M059J (cell line): ENCODE measurements at regions not wholly inside any gene's neighbourhood (a gene's known extent, or its start where the extent isn't known, plus 50 kb on each side); places are given as distances from the start of the nearest gene placed in this dataset.

ENCODE experiments used
- DNase-seq: peaks from one replicate; pipeline ENCODE4 v3.0.0-alpha.2; 2012; ENCODE audit warnings: low read depth

GRCh38 chr4:14835708-14836425 is 166.4 kb upstream of the CPEB2 start:
- DNase-seq: no peak

- DNase-seq: no peak
These were observed 164.4 kb upstream of the CPEB2 start for GRCh38 chr4:14837860-14838259.

GRCh38 chr4:14841801-14842768 is 160.2 kb upstream of the CPEB2 start:
- peak; percentile 31 for DNase-seq

DNA sequence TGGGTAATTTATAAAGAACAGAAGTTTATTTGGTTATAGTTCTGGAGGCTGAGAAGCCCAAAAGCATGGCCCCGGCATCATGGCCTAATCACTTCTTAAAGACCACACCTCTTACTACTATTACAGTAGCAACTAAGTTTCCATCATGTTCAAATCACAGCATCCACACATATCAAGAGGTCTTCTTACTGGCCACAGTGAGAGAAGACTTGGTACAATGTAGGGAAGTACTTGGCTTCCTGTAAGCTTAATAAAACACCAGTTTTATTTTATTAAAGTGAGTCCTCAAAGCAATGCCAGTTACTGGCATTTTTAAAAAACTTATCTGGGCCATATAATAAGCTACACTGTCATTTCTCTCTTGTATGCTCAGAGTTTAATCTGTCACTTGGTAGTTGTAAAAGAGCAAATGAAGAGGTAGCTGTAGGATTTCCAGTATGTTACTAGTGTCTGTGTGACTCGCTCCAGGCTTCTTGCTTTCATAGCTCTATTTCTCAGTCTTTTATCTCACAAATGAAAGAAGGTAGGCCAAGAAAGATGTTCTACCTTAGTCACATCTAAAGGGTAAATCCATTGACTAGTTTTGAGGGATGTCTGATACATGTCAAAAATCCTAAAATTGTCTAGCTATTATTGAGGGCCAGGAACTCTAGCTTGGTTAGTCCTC is 159.2 kb upstream of the CPEB2 start:
- DNase-seq: no peak

DNA sequence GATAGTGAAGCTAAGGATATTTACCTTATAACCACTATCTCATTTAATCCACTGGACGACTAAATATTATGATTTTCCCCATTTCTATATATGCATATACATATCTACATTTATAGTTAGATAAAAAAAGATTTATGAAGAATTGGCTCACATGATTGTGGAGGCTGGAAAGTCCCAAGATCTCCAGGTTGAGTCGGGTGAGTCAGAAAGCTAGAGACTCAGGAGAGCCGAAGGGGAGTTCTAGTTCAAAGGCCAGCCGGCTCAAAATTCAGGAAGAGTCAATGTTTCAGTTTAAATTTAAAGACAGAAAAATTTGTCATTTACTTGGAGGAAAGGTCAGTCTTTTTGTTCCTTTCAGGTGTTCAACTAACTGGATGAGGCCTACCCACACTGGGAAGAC is 158.2 kb upstream of the CPEB2 start:
- peak; percentile 14 for DNase-seq

DNA sequence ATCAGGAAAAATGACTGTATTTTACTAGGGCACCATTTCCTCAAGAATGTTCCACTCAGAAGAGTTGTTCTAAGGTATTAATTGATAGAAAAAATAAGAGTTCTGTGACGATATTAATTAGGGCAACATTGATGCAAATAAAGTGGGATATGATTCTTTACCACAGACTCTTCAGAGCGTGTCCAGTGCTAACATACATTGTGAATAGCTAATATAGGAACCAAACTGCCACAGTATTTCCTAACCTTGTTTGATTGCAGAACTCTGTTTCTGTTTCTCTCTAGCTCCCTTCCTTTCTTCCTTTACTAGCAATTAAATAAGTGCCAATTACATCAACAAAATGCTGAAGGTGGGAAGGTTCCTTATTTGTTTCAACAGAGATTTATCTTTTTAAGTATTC is 154.1 kb upstream of the CPEB2 start:
- DNase-seq: no peak

GRCh38 chr4:14850455-14851097 is 151.7 kb upstream of the CPEB2 start:
- no peak for DNase-seq

DNA sequence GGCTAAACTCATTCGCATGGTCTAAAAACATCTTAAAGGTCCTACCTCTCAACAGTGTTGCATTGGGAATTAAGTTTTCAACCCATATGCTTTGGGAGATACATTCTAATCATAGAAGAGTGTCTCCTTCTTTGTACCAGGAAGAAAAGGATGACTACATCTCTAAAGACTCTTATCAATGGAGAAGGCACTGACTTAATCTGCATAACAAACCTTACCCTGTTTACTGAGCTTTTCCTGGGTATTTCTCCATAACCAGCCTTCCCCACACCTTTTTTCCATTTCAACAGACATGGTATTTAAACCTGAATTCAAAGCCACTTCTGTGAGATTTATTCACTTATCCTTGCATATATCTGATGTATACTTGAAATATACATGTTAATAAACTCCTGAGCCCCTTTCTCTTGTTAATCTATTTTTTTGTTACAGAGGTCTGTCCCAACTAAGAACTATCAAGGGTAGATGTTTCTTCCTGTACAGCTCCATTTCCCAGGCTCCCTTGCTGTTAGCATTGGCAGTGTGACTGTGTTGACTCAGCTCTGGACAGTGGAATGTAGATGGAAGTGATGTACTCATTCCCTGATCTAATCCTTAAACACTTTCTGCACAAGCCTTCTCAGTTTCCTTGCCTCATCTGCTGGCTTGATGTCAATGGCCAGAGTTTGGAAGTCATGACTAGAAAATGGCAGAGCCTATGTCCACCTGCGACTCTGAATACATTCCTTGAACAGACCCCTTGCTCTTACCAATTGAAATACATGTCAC is 148.9 kb upstream of the CPEB2 start:
- DNase-seq: peak; percentile 67

DNA sequence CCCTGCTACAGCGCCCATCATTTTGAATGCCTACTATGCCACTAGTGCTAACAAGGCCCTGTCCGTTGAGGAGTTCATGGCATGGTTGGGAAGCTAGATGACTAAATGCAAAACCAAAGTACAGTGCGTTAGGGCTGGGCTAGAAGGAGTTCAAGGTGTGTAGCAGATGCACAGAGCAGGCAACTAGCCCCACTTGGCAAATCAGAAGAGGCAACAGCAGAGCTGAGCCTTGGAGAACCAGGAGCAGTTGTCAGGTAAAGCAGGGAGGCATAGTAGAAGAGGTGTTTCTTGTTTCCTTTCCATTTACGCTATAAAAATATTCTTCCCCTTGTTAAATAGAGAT is 146.6 kb upstream of the CPEB2 start:
- no peak for DNase-seq

DNA sequence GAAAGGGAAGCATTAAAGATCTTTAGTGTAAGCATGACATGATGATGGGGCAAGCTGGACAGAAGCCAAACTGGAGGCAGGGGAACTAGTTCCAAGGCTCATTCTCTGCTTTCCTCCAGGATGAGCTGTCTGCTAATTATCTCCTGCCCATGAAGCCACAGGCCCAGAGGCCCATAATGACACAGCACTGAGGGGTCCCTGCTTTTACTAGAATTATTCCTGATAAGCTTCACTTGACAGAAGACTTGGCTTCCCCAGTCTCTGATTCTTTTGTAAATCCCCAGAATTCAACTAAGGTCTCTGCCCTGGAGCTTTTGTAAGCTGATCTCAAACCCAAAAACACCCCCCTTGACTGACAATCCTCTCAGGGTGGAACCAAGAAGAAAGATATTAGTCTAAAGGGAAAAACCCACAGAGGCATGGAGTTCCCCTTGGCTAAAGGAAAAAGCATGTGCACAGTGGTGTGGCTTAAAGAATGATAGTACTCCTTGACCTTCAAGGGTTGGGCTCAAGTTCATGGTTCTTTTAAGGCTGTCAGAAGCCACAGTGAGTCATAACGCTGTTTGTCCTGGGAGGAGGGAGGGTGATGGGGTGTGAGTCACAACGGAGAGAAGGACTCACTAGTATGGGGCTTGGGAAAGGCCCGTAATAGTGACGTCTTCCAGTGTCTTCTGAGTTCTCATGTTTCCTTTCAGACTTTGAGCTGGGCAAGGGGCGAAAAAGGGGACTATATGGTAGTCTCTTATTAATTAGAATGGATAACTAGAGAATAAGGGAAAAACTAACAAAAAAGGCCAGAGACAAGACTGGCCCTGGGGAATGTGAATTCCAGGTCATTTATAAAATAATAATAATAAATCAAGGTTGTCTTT is 146.0 kb upstream of the CPEB2 start:
- DNase-seq: peak; percentile 98

DNA sequence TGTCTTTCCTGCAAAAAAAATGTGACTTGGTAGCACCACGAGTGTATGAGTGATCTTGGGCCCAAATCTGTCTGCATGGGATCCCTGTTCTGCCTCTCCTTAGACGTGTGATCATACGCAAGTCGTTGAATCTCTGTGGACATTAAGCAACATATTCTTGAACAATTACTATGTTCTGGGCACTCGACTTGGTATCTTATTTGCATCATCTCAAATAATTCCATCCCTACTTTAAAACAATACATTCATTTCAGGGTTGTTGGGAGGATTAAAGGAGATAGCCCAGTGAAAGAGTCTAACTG is 145.4 kb upstream of the CPEB2 start:
- DNase-seq: no peak

DNA sequence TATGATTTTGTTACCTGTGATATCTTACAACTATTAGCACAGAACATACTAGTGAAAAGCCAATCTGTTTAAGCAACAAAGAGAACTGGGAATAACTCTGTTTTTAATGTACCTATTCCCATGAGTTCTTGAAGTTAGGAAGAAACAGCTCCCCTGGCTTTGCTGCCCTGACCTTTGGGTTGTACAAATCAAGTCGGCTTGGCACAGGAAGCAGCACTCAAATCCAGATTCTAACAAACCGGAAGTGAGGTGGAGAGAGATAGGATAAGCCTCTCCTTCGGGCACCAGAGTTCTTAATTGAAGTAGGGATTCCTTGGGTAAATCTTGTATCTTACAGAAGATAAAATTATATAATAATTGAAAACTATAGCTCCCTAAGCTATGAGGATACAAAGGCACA is 144.8 kb upstream of the CPEB2 start:
- no peak for DNase-seq

DNA sequence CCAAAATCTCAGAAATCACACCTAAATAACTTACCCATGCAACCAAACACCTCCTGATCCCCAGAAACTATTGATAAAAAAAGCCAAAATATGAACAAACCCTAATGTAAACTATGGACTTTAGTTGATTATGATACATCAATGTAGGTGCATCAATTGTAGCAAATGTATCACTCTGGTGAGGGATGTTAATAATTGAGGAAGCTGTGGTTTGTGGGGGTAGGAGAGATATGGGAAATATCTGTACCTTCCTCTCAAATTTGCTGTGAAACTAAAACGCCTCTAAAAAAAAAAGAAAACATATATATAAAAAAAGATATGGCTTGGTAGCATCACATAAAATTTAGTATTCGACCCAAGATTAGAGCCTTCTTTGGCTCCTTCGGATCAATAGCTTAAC is 144.3 kb upstream of the CPEB2 start:
- no peak for DNase-seq

DNA sequence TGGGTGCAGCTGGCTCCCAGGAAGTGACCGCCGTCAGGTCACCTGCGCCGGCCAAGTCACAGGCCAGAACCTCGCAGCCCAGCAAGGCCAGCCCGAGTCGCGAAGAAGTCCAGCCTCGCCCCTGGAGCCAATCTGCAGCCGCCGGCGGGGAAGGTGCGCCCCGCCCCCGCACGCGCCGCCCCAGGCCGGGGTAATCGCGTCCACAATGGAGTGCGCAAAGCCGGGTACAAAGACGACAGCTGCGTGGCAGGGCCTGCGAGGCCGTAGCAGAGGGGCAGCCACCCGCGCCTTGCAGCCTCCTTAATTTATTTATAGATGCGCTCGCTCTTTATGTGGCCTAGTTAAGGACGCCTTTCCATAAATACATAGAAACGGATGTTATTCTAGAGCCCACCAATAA is 139.4 kb upstream of the CPEB2 start:
- DNase-seq: no peak

- DNase-seq: no peak
These were observed 138.6 kb upstream of the CPEB2 start for GRCh38 chr4:14863418-14864364.

- no peak for DNase-seq
These were observed 137.8 kb upstream of the CPEB2 start for GRCh38 chr4:14864365-14865030.

DNA sequence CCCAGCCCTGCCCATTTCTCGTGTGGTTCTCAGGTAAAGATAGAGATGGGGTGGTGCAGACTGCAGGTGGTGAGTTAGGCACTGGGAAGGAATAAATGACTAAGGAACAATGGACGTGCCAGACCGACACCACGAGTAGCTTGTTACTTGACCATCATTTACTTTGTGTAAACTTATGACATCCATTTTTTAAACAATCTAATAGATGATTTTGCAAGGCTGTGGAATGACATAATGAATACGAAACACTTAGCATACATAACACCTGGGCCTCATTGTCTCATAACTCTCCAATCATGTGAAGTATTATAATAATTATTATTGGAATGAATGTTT is 137.3 kb upstream of the CPEB2 start:
- no peak for DNase-seq

DNA sequence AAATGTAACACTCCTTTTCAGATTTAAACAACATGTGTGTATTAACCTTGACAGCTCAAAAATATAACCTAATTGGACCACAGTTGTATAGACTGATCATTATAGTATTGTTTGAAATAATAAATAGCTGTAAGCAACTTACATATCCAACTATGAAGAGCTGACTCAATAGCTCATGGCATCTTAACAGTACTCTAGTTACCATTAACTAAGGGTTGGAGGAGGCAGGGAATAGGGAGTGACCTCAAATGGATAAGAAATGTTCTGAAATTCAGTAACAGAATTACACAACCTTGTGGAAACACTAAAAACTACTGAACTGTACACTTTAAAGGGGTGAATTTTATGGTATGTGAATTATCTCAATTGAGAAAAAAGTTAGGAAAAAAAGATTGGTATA is 136.5 kb upstream of the CPEB2 start:
- no peak for DNase-seq

DNA sequence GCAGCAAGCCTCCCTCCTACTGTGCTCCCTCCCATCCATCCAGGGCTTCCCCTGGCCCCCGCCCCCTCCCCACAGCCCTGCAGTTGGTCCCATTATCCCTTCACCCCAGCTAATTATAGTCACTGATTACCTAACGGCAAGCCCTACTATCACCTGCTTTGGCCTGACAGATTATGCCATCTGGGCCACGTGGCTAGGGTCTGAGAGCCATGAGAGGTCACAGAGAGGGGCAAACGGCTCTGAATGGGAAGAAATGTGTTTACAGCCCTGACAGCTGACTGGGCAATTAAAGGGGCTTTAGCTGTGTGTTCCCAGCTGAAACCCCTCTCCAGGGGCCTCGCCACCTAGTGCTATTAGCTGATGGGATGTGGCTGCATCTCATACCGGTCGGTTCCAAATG is 134.4 kb upstream of the CPEB2 start:
- no peak for DNase-seq
